ENCODE measurements at regions not wholly inside any gene's neighbourhood (a gene's known extent, or its start where the extent isn't known, plus 50 kb on each side); places are given as distances from the start of the nearest gene placed in this dataset.

DNA sequence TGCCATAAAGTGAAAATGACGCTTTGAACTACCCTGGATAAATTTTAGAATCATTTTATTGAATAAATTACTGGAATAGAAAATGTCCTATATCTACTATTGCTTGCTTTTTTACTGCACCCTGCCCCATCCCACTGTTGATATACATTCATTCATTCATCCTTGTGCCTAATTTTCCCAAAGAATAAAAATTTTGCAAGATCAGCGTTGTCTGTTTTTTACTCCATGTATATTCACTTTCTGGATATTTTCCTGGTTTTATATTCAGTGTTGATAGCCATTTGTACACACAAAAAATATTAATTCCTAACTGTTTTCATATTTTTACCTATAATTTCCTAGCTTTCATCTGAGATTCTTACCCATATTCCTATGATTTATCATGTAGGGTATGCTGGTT lies 262.9 kb upstream of the MAGI2 start (continued):
- no peak for TF ChIP-seq SP1 (CRISPR knock-in tag; conservative IDR thresholded peaks at IDR 0.05)

DNA sequence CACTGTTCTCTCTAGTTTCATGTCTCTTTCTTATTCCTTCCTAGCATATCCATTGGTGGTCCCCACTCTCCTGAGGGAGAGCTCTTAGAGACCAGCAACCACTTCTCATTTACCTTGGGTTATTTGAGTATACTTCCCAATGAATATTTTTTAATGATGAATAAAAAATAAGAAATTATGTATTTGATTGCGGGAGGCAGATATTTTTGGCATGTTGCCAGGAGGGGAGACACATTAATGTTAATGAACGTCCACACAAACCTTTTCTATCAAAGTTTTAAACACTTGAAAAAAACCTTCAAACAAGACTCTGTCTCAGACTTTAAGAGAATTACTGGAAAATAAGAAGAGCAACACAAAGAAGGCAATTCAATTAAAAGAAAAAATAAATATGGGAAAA lies 260.6 kb upstream of the MAGI2 start:
- no peaks in the 10 kb centered on the region for H3K4me1 Mint-ChIP-seq
- no peak overlapping the region for H3K4me3 Mint-ChIP-seq
- CTCF ChIA-PET = no interaction called here
- DNase-seq (ENCODE audit: low spot score) (no peak), ATAC-seq (no peak)
- no peaks in the 10 kb centered on the region for H3K36me3 Mint-ChIP-seq
- no peak for TF ChIP-seq NR1H2 (CRISPR knock-in tag; IDR thresholded peaks at IDR 0.05)
- no peak for TF ChIP-seq IRF2 (CRISPR knock-in tag; IDR thresholded peaks at IDR 0.05; ENCODE audit: borderline replicate concordance, low read depth)
- TF ChIP-seq, protein P1, sequence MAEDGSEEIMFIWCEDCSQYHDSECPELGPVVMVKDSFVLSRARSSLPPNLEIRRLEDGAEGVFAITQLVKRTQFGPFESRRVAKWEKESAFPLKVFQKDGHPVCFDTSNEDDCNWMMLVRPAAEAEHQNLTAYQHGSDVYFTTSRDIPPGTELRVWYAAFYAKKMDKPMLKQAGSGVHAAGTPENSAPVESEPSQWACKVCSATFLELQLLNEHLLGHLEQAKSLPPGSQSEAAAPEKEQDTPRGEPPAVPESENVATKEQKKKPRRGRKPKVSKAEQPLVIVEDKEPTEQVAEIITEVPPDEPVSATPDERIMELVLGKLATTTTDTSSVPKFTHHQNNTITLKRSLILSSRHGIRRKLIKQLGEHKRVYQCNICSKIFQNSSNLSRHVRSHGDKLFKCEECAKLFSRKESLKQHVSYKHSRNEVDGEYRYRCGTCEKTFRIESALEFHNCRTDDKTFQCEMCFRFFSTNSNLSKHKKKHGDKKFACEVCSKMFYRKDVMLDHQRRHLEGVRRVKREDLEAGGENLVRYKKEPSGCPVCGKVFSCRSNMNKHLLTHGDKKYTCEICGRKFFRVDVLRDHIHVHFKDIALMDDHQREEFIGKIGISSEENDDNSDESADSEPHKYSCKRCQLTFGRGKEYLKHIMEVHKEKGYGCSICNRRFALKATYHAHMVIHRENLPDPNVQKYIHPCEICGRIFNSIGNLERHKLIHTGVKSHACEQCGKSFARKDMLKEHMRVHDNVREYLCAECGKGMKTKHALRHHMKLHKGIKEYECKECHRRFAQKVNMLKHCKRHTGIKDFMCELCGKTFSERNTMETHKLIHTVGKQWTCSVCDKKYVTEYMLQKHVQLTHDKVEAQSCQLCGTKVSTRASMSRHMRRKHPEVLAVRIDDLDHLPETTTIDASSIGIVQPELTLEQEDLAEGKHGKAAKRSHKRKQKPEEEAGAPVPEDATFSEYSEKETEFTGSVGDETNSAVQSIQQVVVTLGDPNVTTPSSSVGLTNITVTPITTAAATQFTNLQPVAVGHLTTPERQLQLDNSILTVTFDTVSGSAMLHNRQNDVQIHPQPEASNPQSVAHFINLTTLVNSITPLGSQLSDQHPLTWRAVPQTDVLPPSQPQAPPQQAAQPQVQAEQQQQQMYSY (CRISPR knock-in tag; IDR thresholded peaks at IDR 0.05) = no peak
- TF ChIP-seq ESRRA (CRISPR knock-in tag; IDR thresholded peaks at IDR 0.05; ENCODE audit: borderline replicate concordance) = no peak
- TF ChIP-seq, protein P2, sequence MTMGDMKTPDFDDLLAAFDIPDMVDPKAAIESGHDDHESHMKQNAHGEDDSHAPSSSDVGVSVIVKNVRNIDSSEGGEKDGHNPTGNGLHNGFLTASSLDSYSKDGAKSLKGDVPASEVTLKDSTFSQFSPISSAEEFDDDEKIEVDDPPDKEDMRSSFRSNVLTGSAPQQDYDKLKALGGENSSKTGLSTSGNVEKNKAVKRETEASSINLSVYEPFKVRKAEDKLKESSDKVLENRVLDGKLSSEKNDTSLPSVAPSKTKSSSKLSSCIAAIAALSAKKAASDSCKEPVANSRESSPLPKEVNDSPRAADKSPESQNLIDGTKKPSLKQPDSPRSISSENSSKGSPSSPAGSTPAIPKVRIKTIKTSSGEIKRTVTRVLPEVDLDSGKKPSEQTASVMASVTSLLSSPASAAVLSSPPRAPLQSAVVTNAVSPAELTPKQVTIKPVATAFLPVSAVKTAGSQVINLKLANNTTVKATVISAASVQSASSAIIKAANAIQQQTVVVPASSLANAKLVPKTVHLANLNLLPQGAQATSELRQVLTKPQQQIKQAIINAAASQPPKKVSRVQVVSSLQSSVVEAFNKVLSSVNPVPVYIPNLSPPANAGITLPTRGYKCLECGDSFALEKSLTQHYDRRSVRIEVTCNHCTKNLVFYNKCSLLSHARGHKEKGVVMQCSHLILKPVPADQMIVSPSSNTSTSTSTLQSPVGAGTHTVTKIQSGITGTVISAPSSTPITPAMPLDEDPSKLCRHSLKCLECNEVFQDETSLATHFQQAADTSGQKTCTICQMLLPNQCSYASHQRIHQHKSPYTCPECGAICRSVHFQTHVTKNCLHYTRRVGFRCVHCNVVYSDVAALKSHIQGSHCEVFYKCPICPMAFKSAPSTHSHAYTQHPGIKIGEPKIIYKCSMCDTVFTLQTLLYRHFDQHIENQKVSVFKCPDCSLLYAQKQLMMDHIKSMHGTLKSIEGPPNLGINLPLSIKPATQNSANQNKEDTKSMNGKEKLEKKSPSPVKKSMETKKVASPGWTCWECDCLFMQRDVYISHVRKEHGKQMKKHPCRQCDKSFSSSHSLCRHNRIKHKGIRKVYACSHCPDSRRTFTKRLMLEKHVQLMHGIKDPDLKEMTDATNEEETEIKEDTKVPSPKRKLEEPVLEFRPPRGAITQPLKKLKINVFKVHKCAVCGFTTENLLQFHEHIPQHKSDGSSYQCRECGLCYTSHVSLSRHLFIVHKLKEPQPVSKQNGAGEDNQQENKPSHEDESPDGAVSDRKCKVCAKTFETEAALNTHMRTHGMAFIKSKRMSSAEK (CRISPR knock-in tag; IDR thresholded peaks at IDR 0.05; ENCODE audit: borderline replicate concordance) = no peak
- TF ChIP-seq, protein P3, sequence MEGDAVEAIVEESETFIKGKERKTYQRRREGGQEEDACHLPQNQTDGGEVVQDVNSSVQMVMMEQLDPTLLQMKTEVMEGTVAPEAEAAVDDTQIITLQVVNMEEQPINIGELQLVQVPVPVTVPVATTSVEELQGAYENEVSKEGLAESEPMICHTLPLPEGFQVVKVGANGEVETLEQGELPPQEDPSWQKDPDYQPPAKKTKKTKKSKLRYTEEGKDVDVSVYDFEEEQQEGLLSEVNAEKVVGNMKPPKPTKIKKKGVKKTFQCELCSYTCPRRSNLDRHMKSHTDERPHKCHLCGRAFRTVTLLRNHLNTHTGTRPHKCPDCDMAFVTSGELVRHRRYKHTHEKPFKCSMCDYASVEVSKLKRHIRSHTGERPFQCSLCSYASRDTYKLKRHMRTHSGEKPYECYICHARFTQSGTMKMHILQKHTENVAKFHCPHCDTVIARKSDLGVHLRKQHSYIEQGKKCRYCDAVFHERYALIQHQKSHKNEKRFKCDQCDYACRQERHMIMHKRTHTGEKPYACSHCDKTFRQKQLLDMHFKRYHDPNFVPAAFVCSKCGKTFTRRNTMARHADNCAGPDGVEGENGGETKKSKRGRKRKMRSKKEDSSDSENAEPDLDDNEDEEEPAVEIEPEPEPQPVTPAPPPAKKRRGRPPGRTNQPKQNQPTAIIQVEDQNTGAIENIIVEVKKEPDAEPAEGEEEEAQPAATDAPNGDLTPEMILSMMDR (IDR thresholded peaks at IDR 0.05) = no peak
- TF ChIP-seq JAZF1 (CRISPR knock-in tag; IDR thresholded peaks at IDR 0.05) = no peak
- TF ChIP-seq, protein P4, sequence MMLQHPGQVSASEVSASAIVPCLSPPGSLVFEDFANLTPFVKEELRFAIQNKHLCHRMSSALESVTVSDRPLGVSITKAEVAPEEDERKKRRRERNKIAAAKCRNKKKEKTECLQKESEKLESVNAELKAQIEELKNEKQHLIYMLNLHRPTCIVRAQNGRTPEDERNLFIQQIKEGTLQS (CRISPR knock-in tag; conservative IDR thresholded peaks at IDR 0.05) = no peak
- no peak for TF ChIP-seq SMAD3 (CRISPR knock-in tag; IDR thresholded peaks at IDR 0.05; ENCODE audit: borderline replicate concordance)
- TF ChIP-seq OVOL2 (CRISPR knock-in tag; IDR thresholded peaks at IDR 0.05; ENCODE audit: borderline replicate concordance) = no peak
- TF ChIP-seq, protein P5, sequence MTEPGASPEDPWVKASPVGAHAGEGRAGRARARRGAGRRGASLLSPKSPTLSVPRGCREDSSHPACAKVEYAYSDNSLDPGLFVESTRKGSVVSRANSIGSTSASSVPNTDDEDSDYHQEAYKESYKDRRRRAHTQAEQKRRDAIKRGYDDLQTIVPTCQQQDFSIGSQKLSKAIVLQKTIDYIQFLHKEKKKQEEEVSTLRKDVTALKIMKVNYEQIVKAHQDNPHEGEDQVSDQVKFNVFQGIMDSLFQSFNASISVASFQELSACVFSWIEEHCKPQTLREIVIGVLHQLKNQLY (CRISPR knock-in tag; IDR thresholded peaks at IDR 0.05) = no peak
- TF ChIP-seq GRHL2 (CRISPR knock-in tag; IDR thresholded peaks at IDR 0.05; ENCODE audit: insufficient replicate concordance, severe bottlenecking) = no peak
- TF ChIP-seq, protein P6, sequence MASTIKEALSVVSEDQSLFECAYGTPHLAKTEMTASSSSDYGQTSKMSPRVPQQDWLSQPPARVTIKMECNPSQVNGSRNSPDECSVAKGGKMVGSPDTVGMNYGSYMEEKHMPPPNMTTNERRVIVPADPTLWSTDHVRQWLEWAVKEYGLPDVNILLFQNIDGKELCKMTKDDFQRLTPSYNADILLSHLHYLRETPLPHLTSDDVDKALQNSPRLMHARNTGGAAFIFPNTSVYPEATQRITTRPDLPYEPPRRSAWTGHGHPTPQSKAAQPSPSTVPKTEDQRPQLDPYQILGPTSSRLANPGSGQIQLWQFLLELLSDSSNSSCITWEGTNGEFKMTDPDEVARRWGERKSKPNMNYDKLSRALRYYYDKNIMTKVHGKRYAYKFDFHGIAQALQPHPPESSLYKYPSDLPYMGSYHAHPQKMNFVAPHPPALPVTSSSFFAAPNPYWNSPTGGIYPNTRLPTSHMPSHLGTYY (CRISPR knock-in tag; IDR thresholded peaks at IDR 0.05) = no peak
- TF ChIP-seq, protein P7, sequence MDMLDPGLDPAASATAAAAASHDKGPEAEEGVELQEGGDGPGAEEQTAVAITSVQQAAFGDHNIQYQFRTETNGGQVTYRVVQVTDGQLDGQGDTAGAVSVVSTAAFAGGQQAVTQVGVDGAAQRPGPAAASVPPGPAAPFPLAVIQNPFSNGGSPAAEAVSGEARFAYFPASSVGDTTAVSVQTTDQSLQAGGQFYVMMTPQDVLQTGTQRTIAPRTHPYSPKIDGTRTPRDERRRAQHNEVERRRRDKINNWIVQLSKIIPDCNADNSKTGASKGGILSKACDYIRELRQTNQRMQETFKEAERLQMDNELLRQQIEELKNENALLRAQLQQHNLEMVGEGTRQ (CRISPR knock-in tag; IDR thresholded peaks at IDR 0.05) = no peak
- no peak for TF ChIP-seq NR2C2 (CRISPR knock-in tag; IDR thresholded peaks at IDR 0.05)
- no peaks in the 10 kb centered on the region for H3K27me3 Mint-ChIP-seq (ENCODE audit: low read depth)
- no peaks in the 10 kb centered on the region for H3K9me3 Mint-ChIP-seq
- POLR2A ChIA-PET = no interaction called here
- no peak overlapping the region for H3K27ac Mint-ChIP-seq
